ENCODE measurements at regions not wholly inside any gene's neighbourhood (a gene's known extent, or its start where the extent isn't known, plus 50 kb on each side); places are given as distances from the start of the nearest gene placed in this dataset.

GRCh38 chr2:62430146-62430545 is 75.8 kb downstream of the TMEM17 start:
- TF ChIP-seq, protein P1, sequence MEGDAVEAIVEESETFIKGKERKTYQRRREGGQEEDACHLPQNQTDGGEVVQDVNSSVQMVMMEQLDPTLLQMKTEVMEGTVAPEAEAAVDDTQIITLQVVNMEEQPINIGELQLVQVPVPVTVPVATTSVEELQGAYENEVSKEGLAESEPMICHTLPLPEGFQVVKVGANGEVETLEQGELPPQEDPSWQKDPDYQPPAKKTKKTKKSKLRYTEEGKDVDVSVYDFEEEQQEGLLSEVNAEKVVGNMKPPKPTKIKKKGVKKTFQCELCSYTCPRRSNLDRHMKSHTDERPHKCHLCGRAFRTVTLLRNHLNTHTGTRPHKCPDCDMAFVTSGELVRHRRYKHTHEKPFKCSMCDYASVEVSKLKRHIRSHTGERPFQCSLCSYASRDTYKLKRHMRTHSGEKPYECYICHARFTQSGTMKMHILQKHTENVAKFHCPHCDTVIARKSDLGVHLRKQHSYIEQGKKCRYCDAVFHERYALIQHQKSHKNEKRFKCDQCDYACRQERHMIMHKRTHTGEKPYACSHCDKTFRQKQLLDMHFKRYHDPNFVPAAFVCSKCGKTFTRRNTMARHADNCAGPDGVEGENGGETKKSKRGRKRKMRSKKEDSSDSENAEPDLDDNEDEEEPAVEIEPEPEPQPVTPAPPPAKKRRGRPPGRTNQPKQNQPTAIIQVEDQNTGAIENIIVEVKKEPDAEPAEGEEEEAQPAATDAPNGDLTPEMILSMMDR (IDR thresholded peaks at IDR 0.05; ENCODE audit: low read depth, low read length, missing control alignments), result no peak
- in situ Hi-C loops (cut with HindIII; ENCODE audit: low pct_ligation_motif_present, low sequenced_read_pairs), result no loop called here
- Histone ChIP-seq H3K36me3 (replicated peaks) (no peaks in the 10 kb centered on the region), H3K4me3 (ENCODE audit: low read depth, low read length) (no peak overlapping the region), H3K27ac (no peak overlapping the region), H3K27me3 (replicated peaks) (no peaks in the 10 kb centered on the region)
- DNase-seq, result no peak

DNA sequence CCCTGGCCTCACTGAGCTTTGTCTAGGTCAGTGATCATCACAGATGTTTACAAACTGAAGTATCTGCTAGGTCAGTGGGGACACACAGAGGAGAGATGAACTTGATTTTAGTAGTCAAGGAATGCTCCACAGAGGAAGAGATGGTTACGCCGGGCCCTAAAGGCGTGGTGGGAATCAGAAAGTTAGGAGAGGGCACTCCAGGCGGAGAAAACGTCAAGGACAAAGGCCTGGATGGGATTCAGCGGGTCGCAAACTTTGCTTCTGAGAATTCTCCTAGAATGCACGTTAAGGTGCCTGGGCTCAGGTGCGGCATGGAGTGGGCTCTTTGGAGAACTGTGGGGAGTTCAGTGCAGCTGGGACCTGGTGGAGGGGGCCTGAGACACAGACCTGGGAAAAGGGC is 78.8 kb downstream of the TMEM17 start:
- DNase-seq, result no peak
- TF ChIP-seq, protein P1 (IDR thresholded peaks at IDR 0.05; ENCODE audit: low read depth, low read length, missing control alignments), result no peak
- in situ Hi-C loops (cut with HindIII; ENCODE audit: low pct_ligation_motif_present, low sequenced_read_pairs), result no loop called here
- Histone ChIP-seq H3K27ac (no peak overlapping the region), H3K27me3 (replicated peaks) (no peaks in the 10 kb centered on the region), H3K36me3 (replicated peaks) (no peaks in the 10 kb centered on the region), H3K4me3 (ENCODE audit: low read depth, low read length) (no peak overlapping the region)

- H3K36me3 ChIP-seq (replicated peaks), result no peaks in the 10 kb centered on the region
- DNase-seq, result no peak
- H3K4me3 ChIP-seq (ENCODE audit: low read depth, low read length), result no peak overlapping the region
- in situ Hi-C loops (cut with HindIII; ENCODE audit: low pct_ligation_motif_present, low sequenced_read_pairs), result no loop called here
- no peaks in the 10 kb centered on the region for H3K27me3 ChIP-seq (replicated peaks)
- H3K27ac ChIP-seq, result no peak overlapping the region
- TF ChIP-seq, protein P1 (IDR thresholded peaks at IDR 0.05; ENCODE audit: low read depth, low read length, missing control alignments), result no peak
These were observed 79.7 kb downstream of the TMEM17 start for GRCh38 chr2:62426154-62426912.

- no peak for DNase-seq
- Histone ChIP-seq H3K27ac (no peak overlapping the region), H3K36me3 (replicated peaks) (no peaks in the 10 kb centered on the region), H3K27me3 (replicated peaks) (no peaks in the 10 kb centered on the region), H3K4me3 (ENCODE audit: low read depth, low read length) (no peak overlapping the region)
- in situ Hi-C loops (cut with HindIII; ENCODE audit: low pct_ligation_motif_present, low sequenced_read_pairs), result no loop called here
- TF ChIP-seq, protein P1 (IDR thresholded peaks at IDR 0.05; ENCODE audit: low read depth, low read length, missing control alignments), result no peak
These were observed 80.3 kb downstream of the TMEM17 start for GRCh38 chr2:62425684-62426083.

GRCh38 chr2:62424899-62425298 is 81.1 kb downstream of the TMEM17 start:
- no peaks in the 10 kb centered on the region for H3K27me3 ChIP-seq (replicated peaks)
- DNase-seq, result no peak
- H3K4me3 ChIP-seq (ENCODE audit: low read depth, low read length), result no peak overlapping the region
- TF ChIP-seq, protein P1 (IDR thresholded peaks at IDR 0.05; ENCODE audit: low read depth, low read length, missing control alignments), result no peak
- no peaks in the 10 kb centered on the region for H3K36me3 ChIP-seq (replicated peaks)
- in situ Hi-C loops (cut with HindIII; ENCODE audit: low pct_ligation_motif_present, low sequenced_read_pairs), result no loop called here
- H3K27ac ChIP-seq, result no peak overlapping the region

All from brain microvascular endothelial cell (primary cell).